Fibroblast of skin of back (primary cell): ENCODE measurements at regions not wholly inside any gene's neighbourhood (a gene's known extent, or its start where the extent isn't known, plus 50 kb on each side); places are given as distances from the start of the nearest gene placed in this dataset.
A peak's percentile ranks its signal among the peaks of the same experiment; 100 is the strongest.

Source experiments
- DNase-seq: peaks from one replicate; pipeline ENCODE4 v3.0.0-alpha.2; 2013

DNA sequence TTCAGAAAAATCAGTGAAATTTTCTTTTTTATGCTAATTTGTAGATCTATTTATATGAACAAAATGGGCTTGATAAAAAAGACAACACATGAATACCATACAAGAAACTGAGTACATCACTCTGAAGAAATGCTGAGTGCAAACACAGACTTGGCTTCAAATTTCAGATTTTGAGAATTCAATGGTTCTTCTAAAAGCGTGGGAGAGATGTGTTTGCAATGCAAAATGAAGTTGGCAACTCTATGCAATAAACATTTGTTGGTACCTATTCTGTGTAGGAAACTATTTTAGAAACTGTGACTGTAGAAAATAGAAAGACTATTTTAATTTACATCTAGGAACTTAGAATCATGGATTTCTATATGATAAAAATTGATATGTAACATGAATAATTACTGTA is 1834.1 kb upstream of the CELF4 start:
- no peak for DNase-seq

DNA sequence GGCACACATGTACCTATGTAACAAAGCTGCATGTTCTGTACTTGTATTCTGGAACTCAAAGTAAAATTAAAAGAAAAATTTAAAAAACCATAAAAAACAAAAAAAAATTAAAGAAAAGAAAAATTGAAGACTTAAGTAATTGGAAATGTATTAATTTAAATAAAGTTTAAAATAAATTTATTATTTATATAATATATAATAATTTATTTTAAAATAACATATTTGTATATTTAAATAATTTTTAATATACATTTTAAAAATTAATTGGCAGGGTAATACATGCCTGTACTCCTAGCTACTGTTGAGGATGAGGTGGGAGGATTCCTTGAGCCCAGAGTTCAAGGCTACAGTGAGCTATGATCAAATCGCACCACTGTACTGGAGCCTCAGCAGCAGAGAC is 1830.6 kb upstream of the CELF4 start:
- DNase-seq: no peak

DNA sequence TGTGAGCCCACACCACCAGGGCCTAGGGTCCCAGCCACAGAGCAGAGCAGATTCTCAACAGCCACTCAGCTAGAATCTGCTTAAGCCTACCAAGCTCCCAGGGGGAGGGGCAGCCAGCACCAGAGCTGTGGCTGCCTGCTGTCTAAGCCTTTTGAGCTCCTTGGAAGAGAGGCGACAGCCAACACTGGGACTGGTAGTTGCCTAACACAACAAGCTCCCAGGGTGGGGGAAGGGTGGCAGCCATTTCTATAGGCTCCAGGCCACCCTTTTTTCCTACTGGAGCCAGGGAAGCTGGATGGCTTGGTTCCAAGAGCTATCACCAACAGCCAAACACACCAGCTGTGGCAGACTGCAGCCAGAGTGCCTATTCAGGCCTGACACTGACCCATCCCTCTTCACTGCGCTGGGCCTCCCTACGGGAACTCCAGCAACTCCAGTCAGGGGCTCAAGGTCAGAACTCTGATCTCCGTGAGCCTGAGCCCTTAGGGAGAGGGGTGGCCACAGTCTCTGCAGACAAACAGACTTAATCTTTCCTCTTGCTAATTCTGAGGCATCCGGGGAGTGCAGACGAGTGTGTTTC is 1824.3 kb upstream of the CELF4 start:
- DNase-seq: no peak

DNA sequence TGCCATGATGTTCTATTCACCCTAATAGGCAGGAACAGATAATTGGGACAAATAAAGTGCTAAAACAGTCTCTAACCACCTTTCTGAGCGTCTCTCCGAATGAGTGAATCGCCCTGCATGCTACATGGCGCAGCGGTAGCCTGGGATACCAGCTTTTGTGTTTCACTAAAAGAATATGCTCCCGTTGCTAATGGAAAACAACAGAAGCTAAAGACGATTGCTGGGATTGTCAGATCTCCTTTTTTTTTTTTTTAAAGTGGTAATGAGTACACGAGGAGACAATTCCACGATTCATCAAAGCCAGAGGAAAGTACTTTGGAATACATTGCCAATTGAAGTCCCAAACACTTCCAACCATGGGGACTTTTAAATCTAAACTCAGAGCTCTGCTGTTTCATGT is 1815.3 kb upstream of the CELF4 start:
- DNase-seq: no peak

DNA sequence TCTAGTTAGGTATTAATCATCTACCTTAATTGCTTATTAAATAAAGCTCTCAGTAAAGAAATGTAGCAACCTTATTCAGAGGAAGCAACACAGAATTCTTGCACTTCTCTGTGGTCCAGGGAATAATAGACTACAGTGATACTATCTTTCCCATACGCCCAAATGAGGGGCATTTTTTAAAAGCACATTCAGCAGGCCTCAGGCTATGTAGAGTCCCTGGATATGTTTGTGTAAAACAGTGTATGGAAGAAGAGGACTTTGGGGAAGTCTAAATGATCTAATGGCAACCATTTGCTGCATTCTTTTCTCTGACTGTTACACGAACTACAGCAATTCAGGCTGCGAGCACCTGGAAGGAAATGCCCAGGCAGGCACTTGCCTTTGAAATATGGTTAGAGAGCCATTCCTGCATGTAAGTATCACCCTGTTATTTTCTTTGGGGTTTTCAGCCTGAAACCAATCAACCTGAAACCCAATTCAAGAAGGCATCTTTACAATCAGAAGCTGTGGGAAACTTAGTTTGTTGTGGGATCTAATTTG is 1814.7 kb upstream of the CELF4 start:
- no peak for DNase-seq

DNA sequence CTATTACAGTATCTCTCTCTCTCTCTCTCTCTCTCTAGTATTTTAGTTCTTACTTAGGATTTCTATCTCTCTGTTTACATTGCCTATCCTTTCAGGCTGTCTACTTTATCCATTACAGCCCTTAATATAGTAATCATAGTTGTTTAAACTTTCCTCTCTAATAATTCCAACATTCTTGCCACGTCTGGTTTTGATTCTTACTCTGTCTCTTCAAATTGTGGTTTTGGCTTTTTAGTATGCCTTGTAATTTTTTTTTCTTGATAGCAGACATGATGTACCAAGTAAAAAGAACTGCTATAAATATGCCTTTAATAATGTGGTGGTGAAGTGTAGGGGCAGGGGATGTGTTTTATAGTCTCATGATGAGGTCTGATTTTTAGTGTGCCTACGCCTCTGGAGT is 1809.5 kb upstream of the CELF4 start:
- peak; percentile 2 for DNase-seq

DNA sequence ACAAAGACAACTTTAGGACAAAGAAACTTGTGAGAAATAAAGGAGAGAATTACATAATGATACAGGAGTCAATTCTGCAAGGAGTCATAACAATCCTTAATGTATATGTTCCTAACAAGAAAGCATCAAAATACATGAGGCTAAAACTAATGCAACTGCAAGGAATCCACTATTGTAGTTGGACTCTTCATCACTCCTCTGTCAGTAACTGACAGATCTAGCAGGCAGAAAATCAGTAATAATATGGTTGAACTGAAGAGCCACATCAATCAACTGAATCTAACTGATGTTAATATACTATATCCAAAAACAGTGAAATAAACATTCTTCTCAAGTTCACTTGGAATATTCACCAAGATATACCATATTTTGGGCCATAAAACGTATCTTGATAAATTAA is 1806.4 kb upstream of the CELF4 start:
- no peak for DNase-seq

DNA sequence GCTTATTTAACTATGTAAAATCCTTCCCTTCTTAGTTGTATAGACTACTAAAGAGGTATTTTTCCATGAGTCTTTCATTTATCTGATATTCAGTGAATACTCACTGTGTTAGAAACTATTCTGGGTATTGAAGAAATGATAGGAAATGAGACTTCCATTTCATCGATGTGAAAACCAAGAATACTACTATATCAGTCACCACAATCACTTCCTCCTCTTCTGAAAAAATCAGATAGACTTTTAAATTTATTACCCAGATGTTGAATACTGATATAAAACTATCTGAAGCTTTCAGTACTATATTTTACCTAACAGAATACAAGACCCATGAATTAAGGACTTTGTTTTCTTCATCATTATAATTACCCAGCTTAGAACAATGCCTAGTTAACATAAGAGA is 1801.1 kb upstream of the CELF4 start:
- DNase-seq: no peak

DNA sequence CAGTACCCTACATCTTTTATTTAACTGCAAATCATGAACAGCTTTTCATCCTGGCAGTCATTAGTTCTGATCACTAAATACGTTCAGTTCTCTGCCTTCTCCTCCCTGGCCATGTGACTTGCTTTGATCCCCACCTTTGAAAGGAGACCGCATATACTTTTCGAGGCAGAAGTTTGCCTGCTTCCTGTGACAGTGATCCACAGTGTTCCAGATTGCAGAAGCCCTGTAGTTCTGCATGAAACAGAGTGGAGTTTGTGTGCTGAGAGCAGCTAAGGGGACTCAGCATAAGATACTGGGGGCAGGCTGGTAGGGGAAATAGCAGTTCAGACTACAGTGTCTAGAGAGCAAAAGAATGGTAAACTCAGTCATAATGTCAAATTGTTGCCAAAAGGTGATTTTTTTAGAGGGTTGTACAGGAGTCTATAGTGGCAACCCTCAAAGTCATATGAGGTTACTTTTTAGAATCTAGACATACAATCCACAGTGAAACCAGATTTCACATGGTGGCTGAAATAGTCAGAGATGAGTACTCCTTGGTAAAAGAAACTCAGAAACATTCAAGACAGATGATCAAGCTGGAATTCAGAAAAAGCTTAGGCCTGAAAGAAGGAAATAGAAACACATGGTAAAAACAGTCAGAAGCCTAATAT is 1800.4 kb upstream of the CELF4 start:
- no peak for DNase-seq

DNA sequence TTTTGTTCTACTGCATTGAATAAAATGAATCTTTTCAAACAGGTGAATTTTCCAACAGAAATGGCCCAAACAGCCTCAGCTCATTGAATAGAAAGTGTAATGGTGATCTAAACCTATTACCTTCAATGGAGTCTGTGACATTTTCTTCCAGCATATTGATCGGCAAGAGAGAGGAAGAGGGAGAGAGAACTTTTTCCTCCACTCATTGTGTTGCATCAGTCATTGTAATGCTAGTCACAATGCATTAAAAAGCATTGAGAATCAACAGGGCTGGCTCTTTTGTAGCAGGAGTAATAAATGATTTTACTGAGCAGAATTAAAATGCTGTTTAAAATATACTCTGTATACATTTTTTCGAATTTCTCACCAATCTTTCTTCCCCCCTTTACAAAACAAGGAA is 1794.5 kb upstream of the CELF4 start:
- DNase-seq: no peak

DNA sequence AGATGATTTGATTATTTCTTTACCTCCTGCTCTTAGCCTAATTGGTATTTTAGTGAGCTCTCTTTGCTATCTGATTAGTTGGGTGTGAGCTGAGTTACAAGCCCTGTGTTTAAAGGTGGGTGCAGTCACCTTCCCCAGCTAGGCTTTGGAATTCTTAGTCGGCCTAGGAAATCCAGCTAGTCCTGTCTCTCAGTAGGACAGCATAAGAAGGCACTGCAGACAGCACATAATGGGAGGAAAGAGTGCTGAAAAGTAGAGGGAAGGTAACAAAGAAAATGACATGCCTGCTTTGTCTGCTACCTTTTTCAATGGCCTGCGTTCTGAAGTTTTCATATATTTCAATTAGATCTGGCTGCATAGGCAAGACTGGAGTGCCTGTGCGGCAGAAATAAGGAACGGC is 1794.0 kb upstream of the CELF4 start:
- DNase-seq: no peak

DNA sequence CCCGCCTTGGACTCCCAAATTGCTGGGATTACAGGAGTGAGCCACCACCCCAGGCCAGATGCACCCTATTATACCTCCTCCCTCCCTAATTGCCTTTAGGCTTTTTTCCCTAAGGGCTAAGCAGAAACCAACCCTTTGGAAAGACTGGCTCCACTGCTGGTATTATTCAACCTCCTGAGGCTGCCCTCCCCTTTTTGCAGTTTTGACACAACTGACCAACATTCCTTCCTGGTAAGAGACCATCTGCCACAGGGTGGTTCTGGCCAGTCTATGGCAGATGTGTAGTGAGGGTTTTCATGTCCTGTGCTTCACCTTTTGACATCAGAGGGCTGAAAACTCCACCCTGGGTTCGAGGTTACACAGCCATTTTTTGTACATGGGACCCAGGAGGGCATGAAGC is 1785.3 kb upstream of the CELF4 start:
- DNase-seq: no peak

DNA sequence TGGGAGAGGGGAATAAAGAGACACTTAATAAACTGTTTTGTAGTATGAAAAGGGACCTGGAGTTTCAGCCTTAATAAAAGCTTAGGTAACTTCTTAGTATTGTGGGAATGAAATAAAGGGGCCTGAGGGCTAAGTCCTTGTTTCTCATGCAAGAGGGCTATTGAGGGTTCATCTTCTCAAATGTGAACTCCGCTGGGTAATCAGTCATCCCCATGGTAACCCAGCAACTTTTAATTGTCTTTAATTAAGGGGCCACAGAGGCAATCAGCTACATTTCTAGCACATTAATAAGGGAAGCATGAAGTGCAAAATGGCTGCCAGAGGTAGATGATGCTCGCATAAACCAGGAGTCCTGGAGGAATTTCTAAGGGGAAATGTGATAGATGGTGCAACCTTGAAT is 1784.2 kb upstream of the CELF4 start:
- DNase-seq: no peak

DNA sequence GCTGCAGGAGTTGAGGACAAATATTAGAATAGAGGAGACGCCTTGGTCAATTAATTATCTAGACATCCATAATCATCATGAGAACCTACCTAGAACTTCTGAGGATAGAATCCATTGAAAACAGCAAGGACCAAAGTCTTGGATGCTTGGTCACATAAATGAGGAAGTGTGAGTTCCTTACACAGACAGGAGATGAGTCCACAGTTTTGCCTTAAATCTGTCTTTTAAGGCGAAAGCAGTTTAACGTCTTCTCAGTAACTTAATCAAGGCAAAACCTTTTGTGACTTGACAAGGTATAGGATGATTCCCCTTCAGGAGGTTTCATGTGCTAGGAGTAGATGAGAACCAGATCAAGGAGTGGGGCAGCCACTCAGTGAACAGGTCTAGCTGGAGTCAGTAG is 1783.2 kb upstream of the CELF4 start:
- no peak for DNase-seq

DNA sequence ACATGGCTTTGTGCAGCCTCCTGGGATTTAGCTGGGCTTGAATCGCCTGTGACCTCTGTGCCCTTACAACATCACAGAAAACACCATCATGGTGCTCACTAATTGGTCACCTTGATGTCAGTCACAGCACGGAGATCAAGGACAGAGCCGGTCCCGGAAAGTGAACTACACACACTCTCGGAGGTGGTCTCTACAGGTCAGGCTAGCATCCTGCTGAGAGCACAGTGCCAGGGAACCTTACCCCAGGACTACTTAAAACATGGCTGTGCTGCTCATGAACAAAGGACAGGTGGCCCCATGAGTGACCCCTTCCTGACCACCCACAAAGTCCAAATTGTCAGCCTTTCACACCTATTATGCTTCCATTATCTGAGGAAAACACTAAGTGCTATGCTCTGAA is 1782.1 kb upstream of the CELF4 start:
- no peak for DNase-seq

DNA sequence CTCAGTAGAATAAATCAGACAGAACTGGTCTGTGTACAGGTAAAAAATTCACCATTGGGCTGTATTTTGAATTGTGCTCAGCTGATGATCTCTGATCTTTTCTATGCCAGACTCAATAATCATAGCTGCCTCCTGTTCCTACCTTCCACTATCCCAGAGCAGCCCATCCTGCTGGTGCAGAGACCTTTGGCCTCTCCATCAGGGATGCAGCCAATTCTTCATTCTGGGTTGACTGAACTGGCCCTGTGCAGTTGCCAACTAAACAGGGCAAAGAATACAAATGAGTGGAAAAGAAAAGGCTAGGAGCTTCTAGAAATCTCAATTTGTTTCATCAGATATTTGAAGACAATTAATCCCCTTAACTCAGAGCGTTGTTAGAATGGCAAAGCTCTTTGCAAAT is 1781.3 kb upstream of the CELF4 start:
- no peak for DNase-seq

DNA sequence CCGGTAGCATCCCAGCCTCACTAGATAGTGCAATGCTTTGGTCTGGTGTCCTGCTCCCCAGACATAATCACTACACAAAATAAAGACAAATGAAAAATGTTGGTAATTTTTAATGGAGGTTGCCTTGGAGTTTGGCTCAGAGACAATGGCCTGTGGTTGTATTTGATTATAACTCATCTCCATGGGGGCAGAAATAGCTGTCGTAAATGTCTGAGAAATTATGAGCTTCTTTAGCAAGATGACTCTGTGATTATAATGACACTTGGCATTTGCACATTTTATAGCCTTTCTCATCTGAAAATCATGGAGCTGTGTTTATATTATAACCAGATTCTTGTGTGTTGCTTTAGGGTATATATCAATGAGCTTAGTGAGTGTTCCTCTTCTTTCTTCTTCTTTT is 1779.7 kb upstream of the CELF4 start:
- no peak for DNase-seq

DNA sequence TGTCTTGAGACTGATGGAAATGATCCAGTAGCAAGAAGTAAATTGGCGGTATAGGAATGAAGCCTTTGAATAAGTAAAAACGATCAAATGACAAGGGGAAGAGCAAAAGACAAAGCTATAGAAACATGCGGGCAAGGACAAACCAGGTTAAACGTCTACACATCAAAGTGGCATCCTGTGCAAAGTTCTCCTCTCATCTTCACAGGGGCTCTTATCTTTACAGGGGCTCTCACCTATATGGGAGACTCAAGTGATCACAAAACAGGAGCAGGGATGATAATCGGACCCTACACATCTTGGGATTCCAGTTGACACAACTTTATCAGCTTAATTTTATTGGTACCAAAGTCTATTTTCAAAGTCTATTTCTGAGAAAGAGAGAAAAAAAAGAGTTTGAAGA is 1778.9 kb upstream of the CELF4 start:
- no peak for DNase-seq

DNA sequence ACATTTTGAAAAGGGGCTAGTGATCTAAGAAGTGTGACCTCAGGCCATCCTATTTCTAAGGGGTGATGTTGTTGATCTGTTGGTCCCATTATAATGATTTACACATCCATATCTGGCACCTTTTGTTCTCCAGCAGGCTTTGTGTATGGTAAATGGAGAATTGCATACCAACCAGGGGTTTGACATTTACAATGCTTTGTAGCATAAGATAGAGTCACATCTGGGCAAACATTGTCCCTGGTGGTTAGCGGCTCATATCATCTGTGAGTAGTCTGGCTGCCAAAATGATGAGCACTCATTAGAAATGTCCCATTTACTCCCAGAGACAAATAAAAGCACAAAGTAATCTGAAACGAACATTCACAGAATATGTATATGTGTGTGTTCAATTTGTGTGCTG is 1775.5 kb upstream of the CELF4 start:
- no peak for DNase-seq

DNA sequence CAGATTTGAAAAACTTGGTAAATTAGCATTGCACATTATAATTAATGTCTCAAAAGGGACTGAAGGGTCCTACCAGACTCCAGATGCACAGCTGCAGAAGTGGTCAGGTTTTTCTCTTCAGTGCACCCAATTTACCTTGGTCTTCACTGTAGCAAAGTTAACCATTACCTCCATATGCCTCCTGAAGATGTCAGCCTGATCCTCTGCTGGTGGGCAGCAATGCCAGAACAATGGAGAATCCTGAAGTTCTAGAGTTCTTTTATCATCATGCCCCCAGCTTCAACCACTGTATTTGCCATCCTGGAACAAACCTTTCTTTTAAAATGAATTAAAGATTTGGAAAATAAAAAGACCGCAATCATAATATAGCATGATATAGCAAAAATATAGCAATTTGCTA is 1774.8 kb upstream of the CELF4 start:
- DNase-seq: no peak

DNA sequence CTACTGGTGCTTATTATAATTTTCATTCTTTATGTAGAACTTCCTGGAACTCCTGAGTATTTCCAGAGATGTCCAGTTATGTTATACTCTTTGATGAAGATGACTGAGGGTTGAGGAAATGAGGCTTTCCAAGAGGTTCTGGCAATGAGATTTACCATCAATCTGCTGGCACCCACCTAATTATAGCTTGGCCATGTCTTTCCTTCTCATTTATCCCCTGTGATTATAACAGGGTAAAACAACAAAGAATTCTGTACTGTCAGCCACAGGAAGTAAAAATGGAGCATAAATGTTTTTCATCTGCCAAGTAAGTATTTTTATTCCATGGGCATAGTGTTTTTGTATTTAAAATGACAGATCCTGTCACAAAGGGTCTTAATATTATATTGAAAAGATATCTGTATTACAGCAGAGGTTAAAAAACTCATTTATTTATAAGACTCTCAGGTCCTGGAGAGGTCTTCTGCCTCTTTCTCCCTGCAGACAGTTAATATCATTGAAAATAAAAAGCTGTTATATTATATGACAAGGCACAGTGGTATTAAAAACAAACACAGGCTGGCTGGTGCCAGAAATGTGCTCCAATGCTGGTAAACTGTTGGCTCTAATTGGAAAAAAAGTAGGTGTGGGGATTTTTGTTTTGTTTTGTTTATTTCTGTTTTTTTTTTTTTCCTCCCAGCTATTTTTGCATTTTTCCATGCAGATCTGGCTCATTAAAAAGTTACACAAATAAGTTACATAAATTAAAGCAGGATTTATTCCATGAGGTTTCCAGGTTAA is 1764.1 kb upstream of the CELF4 start:
- no peak for DNase-seq

DNA sequence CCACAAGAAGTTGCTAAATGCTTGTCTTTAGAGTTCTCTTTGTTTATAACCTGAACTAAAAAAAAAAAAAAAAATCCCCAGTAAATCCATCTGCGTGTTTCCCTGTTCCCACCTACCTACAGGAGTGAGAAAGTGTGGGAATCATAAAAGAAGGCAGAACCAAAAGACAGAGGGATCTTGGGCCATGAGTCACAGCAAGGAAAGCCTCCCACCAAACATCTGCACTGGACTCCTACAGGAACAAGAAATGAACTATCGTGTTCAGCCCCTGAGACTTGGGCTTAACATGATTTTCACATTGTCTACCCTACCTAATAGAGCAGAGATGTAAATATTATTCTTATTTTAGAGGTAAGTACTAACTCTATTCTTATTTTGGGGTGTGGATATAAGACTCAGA is 1761.2 kb upstream of the CELF4 start:
- DNase-seq: no peak

DNA sequence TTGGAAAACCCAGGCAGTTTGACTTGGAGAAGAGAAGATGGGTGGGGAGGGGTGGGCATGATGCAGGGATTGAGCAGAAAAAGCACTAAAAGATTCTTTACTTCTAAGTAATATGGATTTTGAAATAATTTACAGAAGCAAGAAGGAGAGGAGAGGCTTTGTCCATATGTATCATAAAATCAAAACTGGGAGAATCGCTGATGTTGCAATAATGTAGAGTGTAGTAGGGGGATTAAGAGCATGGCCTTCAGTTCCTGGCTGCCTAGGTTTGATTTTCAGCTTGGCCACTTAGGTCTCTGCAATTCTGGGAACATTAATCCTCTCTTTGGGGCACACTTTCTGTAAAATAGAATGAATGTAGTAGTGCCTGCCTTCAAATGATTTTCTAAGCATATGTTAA is 1760.4 kb upstream of the CELF4 start:
- no peak for DNase-seq

DNA sequence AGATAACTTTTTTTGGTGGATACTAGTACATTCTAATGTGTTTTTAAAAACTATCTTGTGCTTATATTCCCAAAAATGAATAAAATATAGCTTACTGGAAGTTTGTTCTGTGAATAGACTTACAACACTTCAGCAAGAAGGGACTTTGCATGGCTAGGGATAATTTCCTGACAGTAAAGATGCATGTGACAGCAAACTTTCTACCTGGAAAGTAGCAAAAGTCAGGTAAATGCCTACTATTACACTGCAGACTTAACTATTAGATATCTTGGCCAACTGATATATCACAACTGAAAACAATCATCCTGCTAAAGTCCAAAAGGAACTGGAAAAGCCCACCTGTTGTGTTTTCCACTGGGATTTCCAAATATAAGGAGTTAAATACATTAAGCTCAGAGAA is 1753.5 kb upstream of the CELF4 start:
- no peak for DNase-seq
